WTC11 (cell line): ENCODE measurements at regions not wholly inside any gene's neighbourhood (a gene's known extent, or its start where the extent isn't known, plus 50 kb on each side); places are given as distances from the start of the nearest gene placed in this dataset.

Experiments
- ATAC-seq: fragments of 200-7000 bp; cut with Tn5 transposase; 2 replicates; pipeline ENCODE4 v1.10.0; 2021; ENCODE audit warnings: mild to moderate bottlenecking, moderate library complexity
- CTCF ChIA-PET: fragments of 300-600 bp; sonication (Branson Sonifier 250); formaldehyde crosslinking; loops from one replicate; lab custom pipeline; 2021; ENCODE audit warnings: antibody characterized with exemption; lab: Charles Lee
- POLR2A ChIA-PET: fragments of 350-600 bp; sonication (Branson Sonifier 250); formaldehyde crosslinking; loops from one replicate; lab custom pipeline; 2021; ENCODE audit warnings: antibody characterized with exemption; lab: Charles Lee
- DNase-seq: peaks from one replicate; pipeline ENCODE4 v3.0.0; 2021; ENCODE audit warnings: low spot score
- H3K27ac Mint-ChIP-seq: 2 replicates; pipeline ENCODE4 v1.8.0; 2021; ENCODE audit warnings: mixed read lengths
- H3K27me3 Mint-ChIP-seq: 2 replicates; pipeline ENCODE4 v1.8.0; 2021; ENCODE audit warnings: low read depth, mild to moderate bottlenecking, moderate library complexity, mixed read lengths
- H3K36me3 Mint-ChIP-seq: 2 replicates; pipeline ENCODE4 v1.8.0; 2021; ENCODE audit warnings: mixed read lengths
- H3K4me1 Mint-ChIP-seq: 2 replicates; pipeline ENCODE4 v1.8.0; 2022; ENCODE audit warnings: mixed read lengths
- H3K4me3 Mint-ChIP-seq: 2 replicates; pipeline ENCODE4 v1.8.0; 2021; ENCODE audit warnings: mild to moderate bottlenecking, moderate library complexity, mixed read lengths
- H3K9me3 Mint-ChIP-seq: 2 replicates; pipeline ENCODE4 v1.8.0; 2021; ENCODE audit warnings: mixed read lengths
- ATF1 ChIP-seq: sonication (generic); formaldehyde crosslinking; IDR thresholded peaks from 2 replicates; pipeline ENCODE4 v1.8.1; 2023; ENCODE audit warnings: mild to moderate bottlenecking, moderate library complexity, missing genetic modification reagents
- ATF2 ChIP-seq: sonication (generic); formaldehyde crosslinking; IDR thresholded peaks from 2 replicates; pipeline ENCODE4 v1.8.1; 2022; ENCODE audit warnings: low read depth, missing genetic modification reagents, borderline replicate concordance
- ATF6 ChIP-seq: sonication (generic); formaldehyde crosslinking; IDR thresholded peaks from 2 replicates; pipeline ENCODE4 v1.8.1; 2023; ENCODE audit warnings: mild to moderate bottlenecking, missing genetic modification reagents
- CDX4 ChIP-seq: fragments of 250-450 bp; sonication (Bioruptor Pico); IDR thresholded peaks from 2 replicates; pipeline ENCODE4 v1.9.0; 2021; ENCODE audit warnings: moderate library complexity, mild to moderate bottlenecking, inconsistent platforms, borderline replicate concordance
- ELF4 ChIP-seq: sonication (generic); formaldehyde crosslinking; IDR thresholded peaks from 2 replicates; pipeline ENCODE4 v1.8.1; 2022; ENCODE audit warnings: low read depth, mild to moderate bottlenecking, moderate library complexity, missing genetic modification reagents
- FOXP1 ChIP-seq: sonication (generic); formaldehyde crosslinking; IDR thresholded peaks from 2 replicates; pipeline ENCODE4 v1.8.0; 2022; ENCODE audit warnings: missing genetic modification reagents, mild to moderate bottlenecking, moderate library complexity, borderline replicate concordance
- GTF2I ChIP-seq: fragments of 250-450 bp; sonication (Bioruptor Pico); conservative IDR thresholded peaks from 2 replicates; pipeline ENCODE4 v1.4.0; 2021; ENCODE audit warnings: mild to moderate bottlenecking
- HMGA2 ChIP-seq: fragments of 250-450 bp; sonication (Bioruptor Pico); IDR thresholded peaks from 2 replicates; pipeline ENCODE4 v1.4.0; 2021; ENCODE audit warnings: mild to moderate bottlenecking, moderate library complexity
- IRF1 ChIP-seq: sonication (generic); formaldehyde crosslinking; IDR thresholded peaks from 2 replicates; pipeline ENCODE4 v1.8.0; 2023; ENCODE audit warnings: missing genetic modification reagents
- MXD4 ChIP-seq: fragments of 250-450 bp; sonication (Bioruptor Pico); IDR thresholded peaks from 2 replicates; pipeline ENCODE4 v1.8.0; 2021; ENCODE audit warnings: mild to moderate bottlenecking, moderate library complexity, borderline replicate concordance
- NFATC4 ChIP-seq: fragments of 250-450 bp; sonication (Bioruptor Pico); IDR thresholded peaks from 2 replicates; pipeline ENCODE4 v1.9.0; 2021; ENCODE audit warnings: mild to moderate bottlenecking
- OVOL2 ChIP-seq: fragments of 250-450 bp; sonication (Bioruptor Pico); IDR thresholded peaks from 2 replicates; pipeline ENCODE4 v1.9.0; 2021; ENCODE audit warnings: mild to moderate bottlenecking, borderline replicate concordance
- RELA ChIP-seq: sonication (generic); formaldehyde crosslinking; IDR thresholded peaks from 2 replicates; pipeline ENCODE4 v1.8.1; 2022; ENCODE audit warnings: missing genetic modification reagents, mild to moderate bottlenecking, borderline replicate concordance
- SMAD3 ChIP-seq: sonication (generic); formaldehyde crosslinking; IDR thresholded peaks from 2 replicates; pipeline ENCODE4 v1.8.0; 2022; ENCODE audit warnings: missing genetic modification reagents, mild to moderate bottlenecking, borderline replicate concordance
- TEAD1 ChIP-seq: sonication (generic); formaldehyde crosslinking; IDR thresholded peaks from 2 replicates; pipeline ENCODE4 v1.8.0; 2022; ENCODE audit warnings: mild to moderate bottlenecking, missing genetic modification reagents
- ZNF232 ChIP-seq: sonication (generic); formaldehyde crosslinking; IDR thresholded peaks from 2 replicates; pipeline ENCODE4 v1.8.0; 2022; ENCODE audit warnings: mild to moderate bottlenecking, missing genetic modification reagents
- ZNF263 ChIP-seq: sonication (generic); formaldehyde crosslinking; IDR thresholded peaks from 2 replicates; pipeline ENCODE4 v1.8.1; 2022; ENCODE audit warnings: low read depth, mild to moderate bottlenecking, moderate library complexity, missing genetic modification reagents
- ZNF281 ChIP-seq: sonication (generic); formaldehyde crosslinking; IDR thresholded peaks from 2 replicates; pipeline ENCODE4 v1.8.0; 2023; ENCODE audit warnings: mild to moderate bottlenecking, missing genetic modification reagents
- ZNF423 ChIP-seq: fragments of 250-450 bp; sonication (Bioruptor Pico); IDR thresholded peaks from 2 replicates; pipeline ENCODE4 v2.1.2; 2022; ENCODE audit warnings: mild to moderate bottlenecking, moderate library complexity
- ZNF425 ChIP-seq: fragments of 250-450 bp; sonication (Bioruptor Pico); conservative IDR thresholded peaks from 2 replicates; pipeline ENCODE4 v1.9.0; 2021; ENCODE audit warnings: mild to moderate bottlenecking
- ZNF512 ChIP-seq: sonication (generic); formaldehyde crosslinking; IDR thresholded peaks from 2 replicates; pipeline ENCODE4 v1.8.1; 2022; ENCODE audit warnings: missing genetic modification reagents, borderline replicate concordance
- ZNF671 ChIP-seq: fragments of 250-450 bp; sonication (Bioruptor Pico); IDR thresholded peaks from 2 replicates; pipeline ENCODE4 v1.8.0; 2021; ENCODE audit warnings: mild to moderate bottlenecking
- ZSCAN18 ChIP-seq: fragments of 250-450 bp; sonication (Bioruptor Pico); IDR thresholded peaks from 2 replicates; pipeline ENCODE4 v2.1.2; 2022; ENCODE audit warnings: mild to moderate bottlenecking, moderate library complexity

- no peak for TF ChIP-seq ZNF423 (CRISPR knock-in tag)
- no peak for TF ChIP-seq ATF2 (CRISPR knock-in tag)
- no peak for TF ChIP-seq OVOL2 (CRISPR knock-in tag)
- no peak for TF ChIP-seq RELA (CRISPR knock-in tag)
- no peak for TF ChIP-seq ELF4
- no peak for TF ChIP-seq CDX4
- no peak for TF ChIP-seq ZNF232 (CRISPR knock-in tag)
Observed at GRCh38 chr20:33919653-33920052, 74.1 kb upstream of the RALY start (continued).

- H3K4me3 Mint-ChIP-seq, result no peak overlapping the region
- TF ChIP-seq IRF1 (CRISPR knock-in tag) (no peak), ATF1 (no peak), SMAD3 (CRISPR knock-in tag) (no peak), HMGA2 (CRISPR knock-in tag) (no peak), ZNF425 (CRISPR knock-in tag) (no peak), ATF6 (CRISPR knock-in tag) (no peak), ZSCAN18 (CRISPR knock-in tag) (no peak), ZNF281 (CRISPR knock-in tag) (no peak), ATF2 (CRISPR knock-in tag) (no peak), ZNF512 (no peak), MXD4 (CRISPR knock-in tag) (no peak), ZNF263 (CRISPR knock-in tag) (no peak), FOXP1 (CRISPR knock-in tag) (no peak), GTF2I (CRISPR knock-in tag) (no peak), TEAD1 (CRISPR knock-in tag) (no peak), NFATC4 (CRISPR knock-in tag) (no peak), ZNF671 (CRISPR knock-in tag) (no peak)
Observed at GRCh38 chr20:33922224-33922623, 71.5 kb upstream of the RALY start.

More at GRCh38 chr20:33922224-33922623, 71.5 kb upstream of the RALY start:
- Mint-ChIP-seq H3K36me3 (no peaks in the 10 kb centered on the region), H3K27me3 (no peaks in the 10 kb centered on the region; the same call in 1 of the 2 replicates), H3K9me3 (no peaks in the 10 kb centered on the region), H3K27ac (no peak overlapping the region), H3K4me1 (no peaks in the 10 kb centered on the region)
- DNase-seq, result no peak
- ChIA-PET POLR2A (no interaction called here), CTCF (no interaction called here)
- ATAC-seq, result no peak
